Activated T-cell treated with anti-CD3 and anti-CD28 coated beads, Interleukin-2, amount 50 U/mL, for 4 hours (primary cell): ENCODE measurements at regions not wholly inside any gene's neighbourhood (a gene's known extent, or its start where the extent isn't known, plus 50 kb on each side); places are given as distances from the start of the nearest gene placed in this dataset.

ENCODE experiments used
- ATAC-seq, 2 donors: fragments of 200-7000 bp; cut with Tn5 transposase; one replicate each; pipeline ENCODE4 v1.10.0; 2021
- DNase-seq: peaks from one replicate; pipeline ENCODE4 v3.0.0-alpha.2; 2020
- H3K27me3 Mint-ChIP-seq: one replicate; pipeline ENCODE4 v1.8.0; 2021; ENCODE audit warnings: low read depth, mixed read lengths
- H3K36me3 Mint-ChIP-seq: one replicate; pipeline ENCODE4 v1.8.0; 2022; ENCODE audit warnings: mixed read lengths; ENCODE audit not compliant: insufficient read depth
- H3K4me1 Mint-ChIP-seq: one replicate; pipeline ENCODE4 v1.8.0; 2021; ENCODE audit warnings: low read depth, mixed read lengths
- H3K4me3 Mint-ChIP-seq: one replicate; pipeline ENCODE4 v1.8.0; 2021; ENCODE audit warnings: mild to moderate bottlenecking, moderate library complexity, mixed read lengths
- H3K9me3 Mint-ChIP-seq: one replicate; pipeline ENCODE4 v1.8.0; 2021; ENCODE audit warnings: mixed read lengths

- no peak overlapping the region for H3K4me3 Mint-ChIP-seq
- no peaks in the 10 kb centered on the region for H3K36me3 Mint-ChIP-seq
- no peaks in the 10 kb centered on the region for H3K4me1 Mint-ChIP-seq
- DNase-seq (no peak), ATAC-seq (no peak)
- peaks cover 5% of the 10 kb centered on the region for H3K9me3 Mint-ChIP-seq
- H3K27me3 Mint-ChIP-seq = no peaks in the 10 kb centered on the region
Measured at GRCh38 chr18:47611649-47612048, 318.8 kb downstream of the SMAD2 start.

DNA sequence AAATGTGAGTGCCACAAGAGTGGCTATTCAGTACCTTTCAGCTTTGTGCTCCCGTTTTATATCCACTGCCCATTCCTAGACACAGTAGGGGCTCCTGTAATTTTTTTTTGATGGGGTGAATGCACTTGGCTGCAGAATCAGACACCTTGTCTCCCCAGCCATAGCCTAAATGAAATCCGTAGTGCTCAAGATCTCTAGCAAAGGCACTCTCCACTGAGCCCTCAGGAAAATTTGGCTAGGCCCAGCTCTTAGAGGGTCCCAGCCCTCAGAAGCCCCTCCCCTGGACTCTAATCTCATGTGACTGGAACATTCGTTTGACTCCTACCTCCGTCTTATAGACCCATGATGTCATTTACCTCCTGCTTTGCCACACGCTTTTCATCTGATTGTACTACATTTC lies 323.9 kb downstream of the SMAD2 start:
- no peak for DNase-seq
- Mint-ChIP-seq H3K4me1 (no peaks in the 10 kb centered on the region), H3K4me3 (no peak overlapping the region), H3K27me3 (peaks cover 1% of the 10 kb centered on the region), H3K9me3 (peaks cover 5% of the 10 kb centered on the region), H3K36me3 (no peaks in the 10 kb centered on the region)
- no peak for ATAC-seq

DNA sequence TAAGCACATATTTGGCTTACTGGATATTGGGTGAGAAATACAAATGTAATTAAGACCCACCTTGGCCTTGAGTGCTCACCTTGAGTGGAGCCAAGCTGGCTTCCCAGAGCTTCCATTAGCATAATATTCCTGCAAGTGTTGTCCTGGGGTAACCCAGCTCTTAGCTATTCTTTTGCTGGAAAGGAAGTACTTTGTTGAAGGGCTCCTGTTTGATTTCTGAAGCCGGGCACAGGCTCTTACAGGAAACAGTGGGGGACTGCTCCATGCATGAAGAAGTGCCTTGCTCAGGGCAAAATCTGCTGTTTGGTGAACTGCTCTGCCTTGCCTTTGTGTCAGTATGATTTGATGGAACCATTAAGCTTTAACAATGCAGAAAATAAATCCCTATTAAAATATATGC lies 325.4 kb downstream of the SMAD2 start:
- H3K4me3 Mint-ChIP-seq = no peak overlapping the region
- DNase-seq (no peak), ATAC-seq (no peak)
- H3K9me3 Mint-ChIP-seq = no peaks in the 10 kb centered on the region
- no peaks in the 10 kb centered on the region for H3K4me1 Mint-ChIP-seq
- H3K36me3 Mint-ChIP-seq = no peaks in the 10 kb centered on the region
- peaks cover 1% of the 10 kb centered on the region for H3K27me3 Mint-ChIP-seq

- no peak for DNase-seq
- no peaks in the 10 kb centered on the region for H3K4me1 Mint-ChIP-seq
- no peaks in the 10 kb centered on the region for H3K36me3 Mint-ChIP-seq
- no peak for ATAC-seq
- no peaks in the 10 kb centered on the region for H3K9me3 Mint-ChIP-seq
- H3K27me3 Mint-ChIP-seq = peaks cover 1% of the 10 kb centered on the region
- H3K4me3 Mint-ChIP-seq = no peak overlapping the region
Measured at GRCh38 chr18:47604021-47604420, 326.4 kb downstream of the SMAD2 start.

GRCh38 chr18:47603158-47603557 lies 327.3 kb downstream of the SMAD2 start:
- ATAC-seq (no peak), DNase-seq (no peak)
- Mint-ChIP-seq H3K4me3 (no peak overlapping the region), H3K36me3 (no peaks in the 10 kb centered on the region), H3K4me1 (no peaks in the 10 kb centered on the region), H3K9me3 (no peaks in the 10 kb centered on the region), H3K27me3 (peaks cover 1% of the 10 kb centered on the region)

GRCh38 chr18:47602273-47602897 lies 328.1 kb downstream of the SMAD2 start:
- Mint-ChIP-seq H3K9me3 (no peaks in the 10 kb centered on the region), H3K36me3 (no peaks in the 10 kb centered on the region), H3K4me3 (no peak overlapping the region), H3K27me3 (peaks cover 1% of the 10 kb centered on the region), H3K4me1 (no peaks in the 10 kb centered on the region)
- no peak for DNase-seq
- no peak for ATAC-seq

DNA sequence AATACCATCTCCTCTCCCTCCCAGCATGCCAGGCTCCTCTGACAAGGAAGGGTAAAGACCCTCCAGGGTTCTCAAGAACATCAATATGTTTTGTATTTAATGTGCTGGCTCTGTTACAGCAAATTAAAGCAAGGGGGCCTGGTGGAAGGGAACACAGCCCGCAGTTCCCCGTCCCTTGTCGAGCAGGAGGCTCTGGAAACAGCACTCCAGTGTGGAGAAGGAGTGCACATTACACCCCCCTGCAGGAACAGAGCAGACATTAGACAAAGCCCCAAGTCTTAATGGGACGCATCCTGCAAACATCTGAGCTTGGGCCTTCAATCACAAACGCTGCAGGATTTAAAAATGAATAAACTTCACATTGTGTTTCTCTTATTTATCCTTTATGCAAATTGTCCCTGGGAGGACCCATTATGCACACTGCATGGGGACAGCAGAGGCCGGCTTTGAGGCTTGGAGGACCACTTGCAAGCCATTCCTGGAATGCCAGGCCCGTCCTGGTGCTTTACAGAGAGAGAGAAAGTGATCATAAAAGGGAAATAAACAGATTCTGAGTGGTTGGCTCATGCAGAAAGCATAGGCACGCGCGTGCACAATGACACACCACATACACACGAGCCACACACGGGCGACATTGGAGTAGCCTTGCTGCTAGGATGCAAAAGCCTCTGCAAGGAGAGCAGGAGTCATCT lies 328.7 kb downstream of the SMAD2 start:
- no peak for DNase-seq
- Mint-ChIP-seq H3K36me3 (no peaks in the 10 kb centered on the region), H3K4me1 (no peaks in the 10 kb centered on the region), H3K4me3 (no peak overlapping the region), H3K9me3 (no peaks in the 10 kb centered on the region), H3K27me3 (peaks cover 1% of the 10 kb centered on the region)
- ATAC-seq = no peak

DNA sequence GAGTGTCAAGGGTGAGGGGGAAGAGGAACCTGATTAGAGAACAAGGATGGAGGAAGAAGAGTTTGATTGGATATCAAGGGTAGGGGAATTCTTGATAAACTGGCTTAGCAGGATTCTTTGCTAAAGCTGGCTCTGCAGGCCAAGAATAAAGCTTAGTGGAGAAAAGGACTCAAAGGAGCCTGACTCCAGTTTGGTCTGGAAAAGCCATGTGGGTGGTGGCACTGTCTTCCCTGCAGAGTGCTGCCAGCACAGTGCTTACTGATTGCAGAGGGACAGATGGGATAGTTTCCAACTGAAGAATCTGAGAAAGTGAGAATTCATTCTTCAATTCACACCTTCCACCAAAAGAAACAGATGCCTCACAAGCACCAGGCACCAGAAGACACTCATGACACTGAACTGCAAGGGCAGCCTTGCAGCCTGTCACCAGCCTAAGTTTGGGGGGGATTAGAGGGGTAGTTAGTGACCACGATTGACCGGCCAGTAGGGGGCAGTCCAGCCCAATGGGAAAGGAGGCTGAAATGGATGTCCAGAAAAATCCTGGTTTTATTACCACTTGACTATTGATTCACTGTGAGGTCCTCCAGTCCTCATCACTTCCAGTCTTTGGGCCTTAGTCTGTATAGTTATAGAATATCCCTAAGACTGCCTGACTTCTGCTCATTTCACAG lies 334.5 kb downstream of the SMAD2 start:
- no peaks in the 10 kb centered on the region for H3K36me3 Mint-ChIP-seq
- H3K9me3 Mint-ChIP-seq = no peaks in the 10 kb centered on the region
- no peak for DNase-seq
- no peak for ATAC-seq
- no peaks in the 10 kb centered on the region for H3K4me1 Mint-ChIP-seq
- peaks cover 27% of the 10 kb centered on the region for H3K27me3 Mint-ChIP-seq
- H3K4me3 Mint-ChIP-seq = no peak overlapping the region

- ATAC-seq = no peak
- no peak overlapping the region for H3K4me3 Mint-ChIP-seq
- H3K36me3 Mint-ChIP-seq = no peaks in the 10 kb centered on the region
- H3K4me1 Mint-ChIP-seq = no peaks in the 10 kb centered on the region
- H3K27me3 Mint-ChIP-seq = peaks cover 27% of the 10 kb centered on the region
- no peak for DNase-seq
- H3K9me3 Mint-ChIP-seq = no peaks in the 10 kb centered on the region
Measured at GRCh38 chr18:47594621-47595086, 335.8 kb downstream of the SMAD2 start.

GRCh38 chr18:47593744-47594472 lies 336.6 kb downstream of the SMAD2 start:
- Mint-ChIP-seq H3K36me3 (no peaks in the 10 kb centered on the region), H3K4me3 (no peak overlapping the region), H3K9me3 (no peaks in the 10 kb centered on the region), H3K4me1 (no peaks in the 10 kb centered on the region), H3K27me3 (peaks cover 27% of the 10 kb centered on the region)
- DNase-seq (no peak), ATAC-seq (no peak)

GRCh38 chr18:47591429-47591828 lies 339.0 kb downstream of the SMAD2 start:
- DNase-seq = no peak
- no peak for ATAC-seq
- Mint-ChIP-seq H3K27me3 (peaks cover 27% of the 10 kb centered on the region), H3K4me1 (no peaks in the 10 kb centered on the region), H3K4me3 (no peak overlapping the region), H3K36me3 (no peaks in the 10 kb centered on the region), H3K9me3 (no peaks in the 10 kb centered on the region)

DNA sequence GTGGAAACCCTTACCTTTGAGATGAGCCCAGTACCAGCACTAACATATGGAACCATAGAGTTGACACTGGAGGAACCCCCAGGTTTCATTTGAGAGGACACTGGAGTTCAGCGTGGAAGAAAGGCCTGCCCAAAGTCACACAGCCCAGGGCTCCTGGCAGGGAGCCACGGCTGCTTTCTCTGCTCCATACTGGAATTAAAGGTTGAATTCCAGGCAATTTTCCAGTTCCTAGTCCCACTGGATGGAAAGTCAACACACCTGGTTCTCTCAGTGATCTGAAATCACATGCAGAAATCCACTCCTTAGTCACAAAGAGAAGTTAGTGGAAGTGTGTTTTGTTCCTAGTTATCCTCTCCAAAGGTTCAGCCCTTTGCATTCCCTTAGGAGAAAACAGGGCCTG lies 336.1 kb upstream of the SKOR2 start:
- peaks cover 4% of the 10 kb centered on the region for H3K27me3 Mint-ChIP-seq
- H3K4me3 Mint-ChIP-seq = no peak overlapping the region
- ATAC-seq (no peak), DNase-seq (no peak)
- H3K4me1 Mint-ChIP-seq = no peaks in the 10 kb centered on the region
- H3K36me3 Mint-ChIP-seq = no peaks in the 10 kb centered on the region
- H3K9me3 Mint-ChIP-seq = no peaks in the 10 kb centered on the region

GRCh38 chr18:47586418-47587070 lies 335.1 kb upstream of the SKOR2 start:
- ATAC-seq = no peak

GRCh38 chr18:47585914-47586313 lies 334.5 kb upstream of the SKOR2 start:
- Mint-ChIP-seq H3K9me3 (no peaks in the 10 kb centered on the region), H3K4me1 (no peaks in the 10 kb centered on the region), H3K4me3 (no peak overlapping the region), H3K27me3 (no peaks in the 10 kb centered on the region), H3K36me3 (no peaks in the 10 kb centered on the region)
- DNase-seq (no peak), ATAC-seq (no peak)

More at GRCh38 chr18:47586418-47587070, 335.1 kb upstream of the SKOR2 start:
- Mint-ChIP-seq H3K4me3 (no peak overlapping the region), H3K4me1 (no peaks in the 10 kb centered on the region), H3K27me3 (no peaks in the 10 kb centered on the region), H3K9me3 (no peaks in the 10 kb centered on the region), H3K36me3 (no peaks in the 10 kb centered on the region)
- DNase-seq = no peak
